HL-60 (cell line): ENCODE measurements at regions not wholly inside any gene's neighbourhood (a gene's known extent, or its start where the extent isn't known, plus 50 kb on each side); places are given as distances from the start of the nearest gene placed in this dataset.

Experiments
- CTCF ChIP-seq: IDR thresholded peaks from one replicate; pipeline ENCODE4 v1.5.1; 2011; ENCODE audit warnings: low read length, control low read depth, inconsistent platforms; ENCODE audit not compliant: insufficient read depth
- POLR2AphosphoS5 ChIP-seq: IDR thresholded peaks from 2 replicates; pipeline ENCODE4 v1.6.1; 2012; ENCODE audit warnings: low read depth

GRCh38 chr7:11294218-11294617, 320.5 kb downstream of the PHF14 start:
- TF ChIP-seq CTCF = no peak
- TF ChIP-seq POLR2AphosphoS5 = no peak
